Transverse colon (tissue), 3 donors: ENCODE measurements at regions not wholly inside any gene's neighbourhood (a gene's known extent, or its start where the extent isn't known, plus 50 kb on each side); places are given as distances from the start of the nearest gene placed in this dataset.

Experiments
- POLR2A ChIP-seq: fragments of 450-650 bp; IDR thresholded peaks from one replicate; pipeline ENCODE4 v1.6.1; 2016; ENCODE audit warnings: antibody characterized with exemption, mild to moderate bottlenecking, moderate library complexity
- POLR2AphosphoS5 ChIP-seq, 3 donors: sonication (generic); formaldehyde crosslinking; IDR thresholded peaks; one replicate each; pipeline ENCODE4 v1.6.1; 2016; ENCODE audit warnings: antibody characterized with exemption in 3 of 3

GRCh38 chr16:80263181-80263823 is 277.5 kb upstream of the DYNLRB2 start:
- no peak for TF ChIP-seq POLR2AphosphoS5 (IDR thresholded peaks at IDR 0.05)
- TF ChIP-seq POLR2A, result no peak
